ENCODE measurements at regions not wholly inside any gene's neighbourhood (a gene's known extent, or its start where the extent isn't known, plus 50 kb on each side); places are given as distances from the start of the nearest gene placed in this dataset.

- TF ChIP-seq, protein P1, sequence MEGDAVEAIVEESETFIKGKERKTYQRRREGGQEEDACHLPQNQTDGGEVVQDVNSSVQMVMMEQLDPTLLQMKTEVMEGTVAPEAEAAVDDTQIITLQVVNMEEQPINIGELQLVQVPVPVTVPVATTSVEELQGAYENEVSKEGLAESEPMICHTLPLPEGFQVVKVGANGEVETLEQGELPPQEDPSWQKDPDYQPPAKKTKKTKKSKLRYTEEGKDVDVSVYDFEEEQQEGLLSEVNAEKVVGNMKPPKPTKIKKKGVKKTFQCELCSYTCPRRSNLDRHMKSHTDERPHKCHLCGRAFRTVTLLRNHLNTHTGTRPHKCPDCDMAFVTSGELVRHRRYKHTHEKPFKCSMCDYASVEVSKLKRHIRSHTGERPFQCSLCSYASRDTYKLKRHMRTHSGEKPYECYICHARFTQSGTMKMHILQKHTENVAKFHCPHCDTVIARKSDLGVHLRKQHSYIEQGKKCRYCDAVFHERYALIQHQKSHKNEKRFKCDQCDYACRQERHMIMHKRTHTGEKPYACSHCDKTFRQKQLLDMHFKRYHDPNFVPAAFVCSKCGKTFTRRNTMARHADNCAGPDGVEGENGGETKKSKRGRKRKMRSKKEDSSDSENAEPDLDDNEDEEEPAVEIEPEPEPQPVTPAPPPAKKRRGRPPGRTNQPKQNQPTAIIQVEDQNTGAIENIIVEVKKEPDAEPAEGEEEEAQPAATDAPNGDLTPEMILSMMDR (IDR thresholded peaks at IDR 0.05), result no peak
Measured at GRCh38 chr2:14551069-14551468, 81.4 kb upstream of the LRATD1 start.

GRCh38 chr2:14552286-14552685, 80.2 kb upstream of the LRATD1 start:
- DNase-seq (ENCODE audit: low spot score), result no peak
- TF ChIP-seq, protein P1 (IDR thresholded peaks at IDR 0.05), result no peak
- no peak for ATAC-seq (ENCODE audit: low FRiP score)

More at GRCh38 chr2:14551069-14551468, 81.4 kb upstream of the LRATD1 start:
- DNase-seq (ENCODE audit: low spot score) (no peak), ATAC-seq (ENCODE audit: low FRiP score) (no peak)

DNA sequence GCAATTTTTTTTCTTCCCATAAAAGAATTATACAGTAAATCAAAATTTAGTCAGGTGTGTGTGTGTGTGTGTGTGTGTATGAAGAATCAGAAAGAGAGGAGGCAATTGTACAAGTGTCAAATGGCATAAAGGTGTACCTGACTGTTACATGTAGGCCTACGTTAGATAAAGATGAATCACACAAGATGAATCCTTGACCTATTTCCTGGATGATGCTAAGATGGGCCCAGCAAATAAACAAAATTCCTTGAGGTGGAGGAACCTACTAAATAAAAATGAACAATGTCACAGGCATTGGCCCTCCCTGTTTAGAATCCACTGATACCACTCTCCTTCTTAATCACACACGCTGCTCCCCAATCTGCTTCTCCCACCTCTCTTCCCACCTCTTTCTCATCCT, 79.7 kb upstream of the LRATD1 start:
- TF ChIP-seq, protein P1 (IDR thresholded peaks at IDR 0.05), result no peak
- ATAC-seq (ENCODE audit: low FRiP score) (no peak), DNase-seq (ENCODE audit: low spot score) (no peak)

GRCh38 chr2:14554849-14555545, 77.5 kb upstream of the LRATD1 start:
- no peak for ATAC-seq (ENCODE audit: low FRiP score)
- TF ChIP-seq, protein P1 (IDR thresholded peaks at IDR 0.05), result no peak
- DNase-seq (ENCODE audit: low spot score), result no peak

- TF ChIP-seq, protein P1 (IDR thresholded peaks at IDR 0.05), result no peak
- ATAC-seq (ENCODE audit: low FRiP score), result no peak
- no peak for DNase-seq (ENCODE audit: low spot score)
Measured at GRCh38 chr2:14557111-14557510, 75.4 kb upstream of the LRATD1 start.

GRCh38 chr2:14557916-14558315, 74.6 kb upstream of the LRATD1 start:
- DNase-seq (ENCODE audit: low spot score) (no peak), ATAC-seq (ENCODE audit: low FRiP score) (no peak)
- TF ChIP-seq, protein P1 (IDR thresholded peaks at IDR 0.05), result no peak

DNA sequence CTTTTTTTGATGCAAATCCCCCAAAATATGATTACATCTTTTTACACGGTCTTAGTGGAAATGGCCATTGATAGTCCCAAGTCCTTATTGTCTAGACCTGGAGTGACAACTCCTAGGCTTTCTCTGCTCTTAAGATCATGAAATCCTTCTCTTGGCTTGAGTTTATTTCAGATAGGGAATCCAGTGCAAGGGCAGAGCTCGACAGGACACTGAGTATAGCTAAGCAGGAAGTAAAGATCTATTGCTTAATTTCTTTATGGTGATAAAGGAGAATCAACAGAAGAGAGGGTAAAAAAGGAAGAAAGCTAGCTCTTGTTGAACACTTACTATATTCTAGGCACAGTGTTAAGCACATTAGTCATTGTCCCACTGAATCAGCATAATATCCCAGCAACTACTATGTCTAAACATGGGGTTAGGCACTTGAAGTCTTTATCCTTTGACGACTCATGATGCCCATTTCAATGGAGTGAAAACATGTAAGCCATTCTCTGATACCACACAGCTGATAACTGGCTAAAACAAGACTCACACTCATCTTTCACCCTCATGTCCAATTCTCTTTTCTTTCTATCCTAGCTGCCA, 74.1 kb upstream of the LRATD1 start:
- no peak for DNase-seq (ENCODE audit: low spot score)
- TF ChIP-seq, protein P1 (IDR thresholded peaks at IDR 0.05), result no peak
- no peak for ATAC-seq (ENCODE audit: low FRiP score)

All from omental fat pad (tissue), 3 donors.